ENCODE measurements at regions not wholly inside any gene's neighbourhood (a gene's known extent, or its start where the extent isn't known, plus 50 kb on each side); places are given as distances from the start of the nearest gene placed in this dataset.
"Not testable (repeated sequence)": the region's sequence is repeated elsewhere in the genome, so short reads cannot be mapped to it uniquely, and the experiment has no call there.

DNA sequence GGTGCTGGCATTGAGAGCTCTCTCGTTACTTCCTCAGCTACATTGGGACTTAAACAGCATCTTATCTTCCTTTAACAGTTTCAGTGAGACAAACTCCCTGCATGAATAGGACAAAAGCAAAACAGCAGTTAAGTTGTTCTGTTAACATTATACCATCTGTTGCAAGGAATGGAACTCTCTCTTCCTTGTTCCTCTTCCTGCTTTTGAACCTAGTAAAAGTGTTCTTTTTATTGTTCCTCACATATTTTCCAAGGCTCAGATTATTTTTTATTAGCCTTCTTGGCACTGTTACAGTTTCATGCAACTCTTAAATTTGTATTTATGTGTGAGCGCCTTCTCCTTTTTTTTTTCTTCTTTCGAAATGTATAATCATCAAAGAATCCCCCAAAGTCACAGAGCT is 202.6 kb upstream of the UFM1 start:
- peak; percentile 3 for DNase-seq

DNA sequence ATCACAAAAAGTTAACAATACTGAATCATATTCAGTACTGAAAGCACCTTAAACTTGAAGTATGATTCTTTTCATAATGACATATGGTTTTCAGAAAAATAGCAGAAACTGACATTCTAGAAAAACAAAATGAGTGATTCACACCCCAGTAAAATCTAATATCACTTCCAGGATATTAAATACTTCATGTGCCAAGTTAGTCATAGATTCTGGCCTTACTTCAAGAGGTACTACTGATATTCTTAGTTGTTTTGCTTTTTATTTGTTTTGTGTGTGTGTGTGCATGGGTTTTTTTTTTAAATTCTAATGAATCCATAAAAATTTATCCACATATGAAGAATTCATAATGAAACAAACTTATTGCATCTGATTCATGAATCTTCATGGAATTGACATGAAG is 207.9 kb upstream of the UFM1 start:
- peak; percentile 9 for DNase-seq

DNA sequence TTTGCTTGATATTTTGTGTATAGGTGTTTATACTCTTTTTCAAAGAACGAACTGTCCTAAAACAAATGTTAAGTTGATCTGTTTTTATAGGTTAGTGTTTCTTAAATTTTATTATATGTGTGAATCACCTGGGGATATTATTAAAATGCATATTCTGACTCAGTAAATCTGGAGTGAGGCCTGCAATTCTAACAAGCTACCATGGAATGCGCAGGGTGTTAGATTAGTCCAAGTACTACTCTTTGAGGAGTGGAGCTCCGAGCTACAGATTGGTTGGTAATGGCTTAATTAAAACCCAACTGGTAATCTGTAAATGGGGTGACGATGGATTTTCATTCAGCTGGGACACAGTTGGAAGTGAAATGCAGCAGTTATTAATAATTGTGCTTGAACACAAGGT is 214.1 kb upstream of the UFM1 start:
- no peak for DNase-seq

GRCh38 chr13:38121267-38121666 is 228.4 kb upstream of the UFM1 start:
- no peak for DNase-seq

DNA sequence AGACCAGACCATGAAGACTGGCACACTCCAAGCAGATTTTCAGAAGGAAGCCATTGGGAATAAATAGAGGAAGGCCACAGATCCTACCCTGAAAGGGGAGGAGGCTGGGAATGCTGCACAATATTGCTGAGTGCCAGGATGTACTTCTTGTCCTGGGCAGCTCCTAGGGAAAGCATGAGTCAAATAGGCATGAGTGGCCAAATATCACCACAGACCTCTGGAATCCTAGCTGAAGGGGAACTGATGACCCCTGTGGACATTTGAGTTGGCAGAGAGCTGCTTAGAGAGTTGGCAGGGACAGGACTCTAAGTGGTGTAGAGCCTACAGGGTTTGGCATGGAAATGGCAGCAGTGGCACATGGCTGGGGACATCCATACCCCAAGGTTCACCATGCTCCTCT is 234.3 kb upstream of the TRPC4 start:
- peak; percentile 2 for DNase-seq

- no peak for DNase-seq
Measured at GRCh38 chr13:38099751-38100150, 230.2 kb upstream of the TRPC4 start.

DNA sequence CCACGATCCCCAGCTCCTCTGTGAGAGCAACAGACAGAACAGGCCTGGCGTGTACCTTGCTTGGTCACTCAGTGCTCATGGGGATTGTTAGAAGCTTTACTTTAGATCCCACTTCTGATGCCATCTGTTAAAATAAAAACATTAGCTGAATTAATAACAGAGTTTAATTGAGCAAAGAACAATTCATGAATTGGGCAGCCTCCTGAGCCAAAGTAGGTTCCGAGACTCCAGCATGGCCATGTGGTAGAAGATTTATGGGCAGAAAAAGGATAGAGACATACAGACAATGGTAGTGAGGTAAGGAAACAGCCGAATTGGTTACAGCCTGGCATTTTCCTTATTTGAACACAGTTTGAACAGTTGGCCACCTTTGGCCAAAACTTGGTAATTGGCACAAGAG is 223.9 kb upstream of the TRPC4 start:
- no peak for DNase-seq

DNA sequence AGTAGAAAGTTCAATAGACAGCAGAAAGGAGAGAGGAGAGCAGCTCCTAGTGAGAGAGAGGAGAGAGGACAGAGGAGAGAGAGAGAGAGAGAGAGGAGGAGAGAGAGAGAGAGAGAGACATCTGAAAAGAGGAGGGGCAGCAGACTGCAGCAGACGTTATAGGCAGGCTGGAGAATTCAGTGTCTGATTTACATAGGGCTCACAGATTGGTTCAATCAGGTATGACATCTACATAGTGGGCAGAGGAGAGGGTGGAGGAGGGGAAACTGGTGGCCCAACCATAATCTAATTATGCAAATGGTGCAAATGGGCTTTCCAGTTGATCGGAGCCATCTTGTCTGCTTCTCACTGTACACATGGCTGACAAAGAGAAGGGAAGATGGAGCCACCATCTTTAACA is 221.3 kb upstream of the TRPC4 start:
- no peak for DNase-seq

DNA sequence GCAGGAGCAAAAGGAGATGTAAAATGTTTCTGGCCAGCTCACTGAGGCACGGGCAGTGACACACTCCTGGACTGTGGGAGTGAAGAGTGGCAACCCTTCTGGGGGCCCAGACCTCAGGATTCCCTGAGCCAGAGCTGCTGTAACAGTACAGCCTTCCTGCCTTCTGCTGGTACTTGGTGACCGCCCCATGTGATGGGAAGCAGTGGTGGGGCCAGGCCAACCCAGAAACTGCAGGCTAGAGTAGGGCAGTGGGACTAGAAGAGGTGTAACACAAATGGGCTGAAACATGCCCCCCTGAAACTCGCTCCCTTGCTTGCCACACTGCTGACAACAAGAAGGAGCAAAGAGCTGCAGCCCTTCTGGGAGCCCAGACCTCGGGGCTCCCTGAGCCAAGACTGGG is 217.1 kb upstream of the TRPC4 start:
- no peak for DNase-seq

DNA sequence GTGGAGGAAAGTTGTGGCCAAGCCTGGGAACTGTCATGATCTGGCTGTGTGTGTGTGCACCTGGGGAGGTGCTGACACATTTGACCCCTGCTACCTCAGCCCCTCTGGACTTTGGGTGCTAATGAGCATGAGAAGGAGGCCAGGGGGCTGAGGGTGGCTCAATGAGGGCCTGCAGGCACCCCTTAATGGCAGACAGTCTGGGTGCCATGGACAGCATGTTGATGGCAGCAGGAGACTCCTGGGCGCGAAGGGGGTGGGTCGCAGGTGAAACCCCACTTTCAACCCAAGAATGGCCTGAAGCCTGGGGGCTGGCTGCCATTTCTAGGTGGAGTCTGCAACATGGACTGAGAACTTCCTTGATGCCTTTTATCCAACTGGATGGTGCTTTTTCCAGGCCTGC is 216.4 kb upstream of the TRPC4 start:
- no peak for DNase-seq

GRCh38 chr13:38073931-38074330 is 204.4 kb upstream of the TRPC4 start:
- no peak for DNase-seq

DNA sequence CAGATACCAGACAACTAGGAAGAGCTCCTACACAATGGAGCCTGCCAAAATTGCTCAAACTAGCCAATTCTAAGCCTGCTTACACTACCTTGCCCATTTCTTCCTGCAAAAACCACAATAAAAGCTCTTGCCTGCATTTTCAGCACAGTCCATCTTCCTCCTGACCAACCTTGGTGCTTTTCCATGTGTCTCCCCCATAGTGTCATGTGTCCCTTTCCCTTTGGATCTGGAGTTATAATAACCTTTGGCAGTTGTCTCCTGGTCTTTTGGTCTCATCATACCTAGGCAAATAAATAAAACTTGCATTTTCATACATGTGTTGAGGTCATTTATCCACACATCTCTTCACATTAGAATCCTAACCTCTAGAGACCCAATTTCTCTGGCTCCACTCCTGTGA is 203.1 kb upstream of the TRPC4 start:
- no peak for DNase-seq

- not testable (repeated sequence) for DNase-seq
Measured at GRCh38 chr13:38071340-38071739, 201.8 kb upstream of the TRPC4 start.

GRCh38 chr13:38053896-38054295 is 184.3 kb upstream of the TRPC4 start:
- no peak for DNase-seq

DNA sequence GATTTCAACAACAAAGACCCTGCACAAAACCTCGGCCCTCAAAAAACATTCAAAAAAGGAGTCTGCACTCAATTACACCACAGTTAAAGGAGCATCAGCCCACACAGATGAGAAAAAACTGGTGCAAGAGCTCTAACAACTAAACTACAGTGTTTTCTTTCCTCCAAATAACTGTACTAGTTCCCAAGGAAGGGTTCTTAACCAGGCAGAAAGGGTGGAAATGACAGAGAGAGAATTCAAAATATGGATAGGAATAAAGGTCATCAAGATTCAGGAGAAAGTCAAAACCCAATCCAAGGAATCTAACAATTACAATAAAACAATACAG is 176.4 kb upstream of the TRPC4 start:
- no peak for DNase-seq

DNA sequence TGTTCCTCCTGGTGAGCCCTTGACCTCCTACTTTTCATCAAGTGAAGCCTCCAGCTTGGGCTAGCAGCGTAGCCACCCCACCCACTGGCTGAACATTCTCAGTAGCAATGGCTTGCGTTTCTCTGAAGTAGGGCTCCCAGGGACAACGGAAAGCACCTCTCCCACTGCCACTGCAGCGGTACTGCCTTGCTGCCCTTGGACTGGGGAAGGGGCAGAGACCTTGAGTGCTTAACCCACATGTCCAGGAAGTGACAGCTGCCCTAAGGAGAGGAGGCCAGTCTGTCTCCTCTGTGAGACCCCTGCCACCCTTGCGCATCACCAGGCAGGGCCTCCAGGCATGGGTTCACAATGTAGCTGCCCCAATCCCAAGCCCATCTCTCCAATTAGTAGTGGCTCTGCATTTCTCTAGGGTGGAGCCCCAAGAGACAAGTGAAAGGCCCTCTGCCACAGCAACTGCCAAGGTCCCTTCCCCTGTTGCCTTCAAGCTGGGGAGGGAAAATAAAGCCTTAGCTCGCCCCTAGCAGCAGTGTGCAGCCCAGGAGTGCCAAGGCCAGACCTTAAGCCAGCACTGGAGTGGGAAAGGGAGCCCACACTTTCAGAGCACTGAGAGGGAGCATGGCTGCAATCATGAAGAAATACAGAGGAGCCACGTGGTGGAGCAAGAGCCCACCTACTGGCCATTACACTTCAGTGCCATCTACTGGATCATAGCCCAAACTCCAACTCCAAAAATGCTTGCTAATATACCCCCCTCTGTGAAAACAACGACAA is 175.9 kb upstream of the TRPC4 start:
- peak; percentile 64 for DNase-seq

DNA sequence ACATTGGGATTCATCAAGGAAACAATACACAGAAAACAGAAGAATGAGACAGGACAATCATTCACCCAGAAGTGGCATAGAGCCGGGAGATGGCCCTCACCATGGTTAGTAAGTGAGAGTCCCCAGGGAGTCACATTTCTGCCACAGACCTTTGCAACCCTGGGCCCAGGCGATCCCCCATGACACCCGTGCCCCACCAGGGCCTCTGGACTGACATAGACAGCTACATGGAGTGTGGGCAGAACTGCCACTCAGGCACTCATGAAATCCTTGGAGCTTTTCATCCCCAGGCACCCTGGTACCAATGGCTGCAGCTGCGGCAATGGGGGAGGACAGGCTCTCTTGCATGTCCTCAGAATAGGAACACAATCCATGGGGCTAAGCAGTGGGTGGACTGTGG is 174.5 kb upstream of the TRPC4 start:
- DNase-seq = no peak

DNA sequence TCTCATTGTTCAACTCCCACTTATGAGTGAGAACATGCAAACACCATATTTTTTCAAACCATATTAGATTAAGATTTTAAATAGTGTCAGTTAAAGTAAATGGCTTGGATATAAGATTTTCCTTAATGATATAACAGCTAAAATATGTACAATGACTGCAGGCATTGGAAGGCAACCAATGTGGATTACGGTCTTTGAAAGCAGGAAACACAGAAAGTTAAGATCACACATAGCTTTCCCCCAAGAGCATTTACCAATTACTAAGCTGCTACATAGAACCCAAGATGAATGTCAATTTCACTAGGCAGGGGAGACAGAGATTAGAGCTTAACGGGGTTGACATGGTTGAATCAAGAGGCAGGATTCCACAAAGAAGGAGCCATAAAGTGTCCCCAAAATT is 173.2 kb upstream of the TRPC4 start:
- peak; percentile 64 for DNase-seq

DNA sequence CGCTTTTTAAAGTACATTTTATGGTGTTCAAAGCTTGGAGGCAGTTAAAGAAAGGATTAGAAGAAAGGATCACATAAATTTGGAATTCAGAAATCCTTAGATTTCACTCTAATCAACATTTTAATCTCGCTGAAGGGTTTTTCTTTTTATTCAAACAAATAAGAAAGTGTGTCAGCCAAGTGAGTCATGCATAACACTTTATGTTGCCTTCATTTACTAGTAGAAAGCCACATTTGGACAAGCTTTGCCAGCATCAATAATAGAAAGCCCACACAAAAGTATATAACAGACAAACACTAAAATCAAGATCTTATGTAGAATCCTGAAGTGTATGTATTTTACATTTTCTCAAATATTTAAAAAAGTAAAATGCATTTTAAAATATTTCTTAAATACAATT is 154.9 kb upstream of the TRPC4 start:
- peak; percentile 48 for DNase-seq

DNA sequence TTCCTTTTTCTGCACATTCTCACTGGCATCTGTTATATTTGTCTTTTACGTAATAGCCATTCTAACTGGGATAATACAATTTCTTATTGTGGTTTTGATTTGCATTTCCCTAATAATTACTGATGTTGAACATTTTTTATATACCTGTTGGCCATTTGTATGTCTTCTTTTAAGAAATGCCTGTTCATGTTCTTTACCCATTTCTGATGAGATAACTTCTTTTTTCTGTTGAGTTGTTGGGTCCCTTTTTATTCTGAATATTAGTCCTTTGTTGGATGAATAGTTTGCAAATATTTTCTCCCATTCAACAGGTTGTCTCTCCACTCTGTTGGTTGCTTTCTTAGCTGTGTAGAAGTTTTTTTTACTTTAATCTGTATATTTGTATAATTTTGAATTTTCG is 147.7 kb upstream of the TRPC4 start:
- no peak for DNase-seq

DNA sequence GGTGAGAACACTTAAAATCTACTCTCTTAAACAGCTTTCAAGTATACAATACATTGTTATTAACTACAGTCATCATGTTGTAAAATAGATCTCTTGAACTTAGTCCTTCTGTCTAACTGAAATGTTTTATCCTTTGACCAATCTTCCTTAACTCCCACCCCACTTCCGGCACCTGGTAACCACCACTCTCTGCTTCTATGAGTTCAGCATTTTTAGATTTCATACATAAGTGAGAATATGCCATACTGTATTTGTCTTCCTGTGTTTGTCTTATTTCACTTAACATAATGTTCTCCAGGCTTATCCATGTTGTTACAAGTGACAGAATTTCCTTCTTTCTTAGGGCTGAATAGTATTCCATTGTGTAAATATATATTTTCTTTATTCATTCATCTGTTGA is 144.1 kb upstream of the TRPC4 start:
- DNase-seq = no peak

DNA sequence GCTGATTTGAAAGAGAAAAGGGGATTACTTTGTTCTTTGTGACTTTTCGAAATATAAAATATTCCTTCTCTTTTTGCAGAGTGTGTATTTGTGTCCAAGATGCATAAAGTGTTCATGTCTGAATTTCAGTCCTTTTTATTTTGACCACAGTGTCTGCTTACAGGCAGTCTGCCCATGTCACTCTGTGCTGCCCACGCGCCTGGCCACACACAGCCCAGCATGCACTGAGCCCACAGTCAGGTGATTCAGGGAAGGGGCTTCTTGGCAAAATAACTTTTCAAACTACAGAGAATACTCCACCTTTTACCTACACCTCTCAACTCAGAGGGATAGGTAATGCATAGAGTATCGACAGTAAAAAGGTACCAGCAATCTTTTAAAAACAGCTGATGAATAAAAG is 142.5 kb upstream of the TRPC4 start:
- DNase-seq = no peak

DNA sequence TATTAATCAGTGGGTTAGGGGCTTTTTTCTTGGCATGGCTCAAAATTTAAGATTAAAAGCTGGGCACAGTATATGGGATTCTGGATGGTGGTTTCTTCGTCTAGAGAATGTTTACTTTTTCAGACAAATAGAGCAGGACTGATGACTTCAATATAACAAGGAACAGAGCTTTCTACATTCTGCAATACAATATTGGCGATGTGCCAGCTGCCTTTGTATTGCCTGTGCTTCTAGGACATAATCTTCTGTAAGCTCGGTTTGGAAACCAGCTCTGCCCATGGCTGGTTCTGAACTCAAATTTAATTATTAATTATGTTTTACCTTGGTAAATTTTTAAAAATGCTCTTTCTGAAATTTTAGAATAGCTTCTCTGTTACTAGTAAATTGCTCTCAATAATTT is 139.1 kb upstream of the TRPC4 start:
- DNase-seq = no peak

GRCh38 chr13:38002606-38003005 is 133.0 kb upstream of the TRPC4 start:
- DNase-seq = no peak

GRCh38 chr13:37997641-37998040 is 128.1 kb upstream of the TRPC4 start:
- no peak for DNase-seq

GRCh38 chr13:37995092-37995491 is 125.5 kb upstream of the TRPC4 start:
- no peak for DNase-seq

Measured in EL (cell line).